ENCODE measurements at regions not wholly inside any gene's neighbourhood (a gene's known extent, or its start where the extent isn't known, plus 50 kb on each side); places are given as distances from the start of the nearest gene placed in this dataset.

GRCh38 chr15:36323615-36324014 is 255.8 kb upstream of the CDIN1 start:
- TF ChIP-seq, protein P1, sequence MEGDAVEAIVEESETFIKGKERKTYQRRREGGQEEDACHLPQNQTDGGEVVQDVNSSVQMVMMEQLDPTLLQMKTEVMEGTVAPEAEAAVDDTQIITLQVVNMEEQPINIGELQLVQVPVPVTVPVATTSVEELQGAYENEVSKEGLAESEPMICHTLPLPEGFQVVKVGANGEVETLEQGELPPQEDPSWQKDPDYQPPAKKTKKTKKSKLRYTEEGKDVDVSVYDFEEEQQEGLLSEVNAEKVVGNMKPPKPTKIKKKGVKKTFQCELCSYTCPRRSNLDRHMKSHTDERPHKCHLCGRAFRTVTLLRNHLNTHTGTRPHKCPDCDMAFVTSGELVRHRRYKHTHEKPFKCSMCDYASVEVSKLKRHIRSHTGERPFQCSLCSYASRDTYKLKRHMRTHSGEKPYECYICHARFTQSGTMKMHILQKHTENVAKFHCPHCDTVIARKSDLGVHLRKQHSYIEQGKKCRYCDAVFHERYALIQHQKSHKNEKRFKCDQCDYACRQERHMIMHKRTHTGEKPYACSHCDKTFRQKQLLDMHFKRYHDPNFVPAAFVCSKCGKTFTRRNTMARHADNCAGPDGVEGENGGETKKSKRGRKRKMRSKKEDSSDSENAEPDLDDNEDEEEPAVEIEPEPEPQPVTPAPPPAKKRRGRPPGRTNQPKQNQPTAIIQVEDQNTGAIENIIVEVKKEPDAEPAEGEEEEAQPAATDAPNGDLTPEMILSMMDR (conservative IDR thresholded peaks at IDR 0.05): no peak
- no peak for TF ChIP-seq ZFX (IDR thresholded peaks at IDR 0.05)

Data from C4-2B (cell line).